GM12878 (cell line): ENCODE measurements at regions not wholly inside any gene's neighbourhood (a gene's known extent, or its start where the extent isn't known, plus 50 kb on each side); places are given as distances from the start of the nearest gene placed in this dataset.

ENCODE experiments used
- ATAC-seq: fragments of 200-7000 bp; cut with Tn5 transposase; 3 replicates; pipeline ENCODE4 v1.9.1; 2020; ENCODE audit warnings: mild to moderate bottlenecking, moderate library complexity
- BruUV-seq: library from RNA; stranded (reverse); fragments of 400-500 nt; replicated peaks from 2 replicates; lab custom pipeline; 2021; lab: Mats Ljungman, UMichigan
- CTCF ChIA-PET: fragments of 300-600 bp; sonication (Branson Sonifier 250); formaldehyde crosslinking; extraction: SDS; loops from one replicate; lab custom pipeline; 2021; ENCODE audit warnings: inconsistent platforms; lab: Yijun Ruan, JAX
- POLR2A ChIA-PET: fragments of 350-600 bp; formaldehyde crosslinking; extraction: SDS; loops from one replicate; lab custom pipeline; 2021; ENCODE audit warnings: inconsistent platforms; lab: Charles Lee
- RAD21 ChIA-PET: fragments of 300-600 bp; sonication (Branson Sonifier 250); formaldehyde crosslinking; loops from one replicate; lab custom pipeline; 2023; ENCODE audit warnings: antibody characterized with exemption; ENCODE audit not compliant: unreplicated experiment; lab: Charles Lee
- SMC1A ChIA-PET: fragments of 300-600 bp; sonication (Branson Sonifier 250); formaldehyde crosslinking; loops from one replicate; lab custom pipeline; 2023; ENCODE audit not compliant: unreplicated experiment, uncharacterized antibody; lab: Charles Lee
- DNase-seq: peaks from one replicate; pipeline ENCODE4 v3.0.0-alpha.2; 2011; ENCODE audit warnings: low read depth, low spot score
- FAIRE-seq: peaks from 3 replicates; lab custom pipeline; 2011; peaks lifted over from hg19 to GRCh38; lab: Jason Lieb, UNC
- H2AFZ ChIP-seq: 2 replicates; pipeline ENCODE4 v1.6.0; 2011; ENCODE audit warnings: low read depth, low read length, control low read depth; ENCODE audit not compliant: control insufficient read depth
- H3K27ac ChIP-seq: 2 replicates; pipeline ENCODE4 v1.5.1; 2011; ENCODE audit warnings: control low read depth; ENCODE audit not compliant: control insufficient read depth, insufficient read depth
- H3K27me3 ChIP-seq, 2 experiments: replicated peaks in 1 of 2; 2 replicates each; pipeline versions ENCODE4 v1.6.0 to v1.6.1; 2011; ENCODE audit warnings: low read length in 1 of 2; ENCODE audit not compliant: control insufficient read depth in 2 of 2, insufficient read depth in 2 of 2
- H3K36me3 ChIP-seq, 2 experiments: 2 replicates each; pipeline ENCODE4 v1.5.1; 2011; ENCODE audit warnings: low read length in 1 of 2; ENCODE audit not compliant: control insufficient read depth in 2 of 2, insufficient read depth in 2 of 2
- H3K4me1 ChIP-seq: 2 replicates; pipeline ENCODE4 v1.6.1; 2011; ENCODE audit warnings: mild to moderate bottlenecking, low read length, moderate library complexity, mixed read lengths; ENCODE audit not compliant: control insufficient read depth, insufficient read depth
- H3K4me2 ChIP-seq: 2 replicates; pipeline ENCODE4 v1.6.0; 2011; ENCODE audit warnings: control low read depth; ENCODE audit not compliant: control insufficient read depth, insufficient read depth
- H3K4me3 ChIP-seq: fragments of 200-600 bp; sonication (generic); 2 replicates; pipeline ENCODE4 v1.5.1; 2016
- H3K79me2 ChIP-seq: 2 replicates; pipeline ENCODE4 v1.6.0; 2011; ENCODE audit warnings: low read length; ENCODE audit not compliant: control insufficient read depth, insufficient read depth
- H3K9ac ChIP-seq: 2 replicates; pipeline ENCODE4 v1.8.0; 2011; ENCODE audit warnings: low read length, control low read depth, mixed read lengths; ENCODE audit not compliant: control insufficient read depth, insufficient read depth
- H3K9me3 ChIP-seq: replicated peaks from 3 replicates; pipeline ENCODE4 v1.5.1; 2011; ENCODE audit warnings: mild to moderate bottlenecking, low read length; ENCODE audit not compliant: control insufficient read depth, insufficient read depth
- H4K20me1 ChIP-seq: 2 replicates; pipeline ENCODE4 v1.6.0; 2011; ENCODE audit not compliant: control insufficient read depth, insufficient read depth
- ASH2L ChIP-seq: fragments of 300-600, 200-600 bp; sonication (generic); IDR thresholded peaks from 2 replicates; pipeline ENCODE4 v1.6.1; 2017; ENCODE audit warnings: low read depth, mild to moderate bottlenecking, borderline replicate concordance
- BMI1 ChIP-seq: fragments of 450-650 bp; IDR thresholded peaks from 2 replicates; pipeline ENCODE4 v1.6.1; 2016; ENCODE audit warnings: mild to moderate bottlenecking, moderate library complexity, borderline replicate concordance
- CHD1 ChIP-seq: IDR thresholded peaks from 2 replicates; pipeline ENCODE4 v1.6.1; 2012; ENCODE audit warnings: low read depth, low read length, improper control_type of control experiment
- EED ChIP-seq: sonication (generic); IDR thresholded peaks from 2 replicates; pipeline ENCODE4 v1.6.1; 2016; ENCODE audit warnings: antibody characterized with exemption, low read depth
- EP300 ChIP-seq, 2 experiments: fragments of 150-350 bp in 1 of 2; IDR thresholded peaks; 2 replicates each; pipeline ENCODE4 v1.6.1; 2011 to 2012; ENCODE audit warnings: low read depth in 2 of 2, low read length in 2 of 2, borderline replicate concordance in 1 of 2, improper control_type of control experiment in 1 of 2, inconsistent platforms in 1 of 2; ENCODE audit not compliant: control insufficient read depth in 1 of 2
- LARP7 ChIP-seq: fragments of 450-650 bp; IDR thresholded peaks from 2 replicates; pipeline ENCODE4 v1.6.1; 2017; ENCODE audit warnings: mild to moderate bottlenecking
- MYC ChIP-seq: IDR thresholded peaks from 2 replicates; pipeline ENCODE4 v1.6.1; 2011; ENCODE audit warnings: mild to moderate bottlenecking, low read length, moderate library complexity, inconsistent platforms; ENCODE audit not compliant: insufficient read depth, insufficient replicate concordance, insufficient read length, severe bottlenecking
- NFYA ChIP-seq: IDR thresholded peaks from 2 replicates; pipeline ENCODE4 v1.6.1; 2011; ENCODE audit warnings: low read depth, mild to moderate bottlenecking, low read length, improper control_type of control experiment, borderline replicate concordance
- NKRF ChIP-seq: fragments of 450-650 bp; conservative IDR thresholded peaks from 2 replicates; pipeline ENCODE4 v1.6.1; 2017; ENCODE audit warnings: mild to moderate bottlenecking, moderate library complexity
- PRDM15 ChIP-seq: fragments of 450-650 bp; formaldehyde crosslinking; IDR thresholded peaks from 2 replicates; pipeline ENCODE4 v1.4.0; 2020; ENCODE audit warnings: mild to moderate bottlenecking, moderate library complexity
- SKIL ChIP-seq: fragments of 450-650 bp; IDR thresholded peaks from 2 replicates; pipeline ENCODE4 v1.6.1; 2017; ENCODE audit warnings: mild to moderate bottlenecking, low read depth, inconsistent platforms; ENCODE audit not compliant: poor library complexity, severe bottlenecking
- ZNF217 ChIP-seq: fragments of 450-650 bp; IDR thresholded peaks from 2 replicates; pipeline ENCODE4 v1.6.1; 2017; ENCODE audit warnings: antibody characterized with exemption, mild to moderate bottlenecking
- WGBS: methylation state at CpG from one replicate; pipeline ENCODE4 v1.1.6; 2016; ENCODE audit warnings: low lambda C conversion rate; ENCODE audit not compliant: insufficient replicate concordance, insufficient coverage; ENCODE audit errors: missing lambda C conversion rate; 5-methylcytosine and 5-hydroxymethylcytosine counted together
- in situ Hi-C: fragments of 300-500 bp; cut with MboI; formaldehyde crosslinking; loops from 9 replicates; pipeline ENCODE4 v1.14.3; 2018; ENCODE audit warnings: mixed read lengths
- intact Hi-C: fragments of 100-400 bp; cut with micrococcal nuclease; formaldehyde crosslinking; loops from one replicate; pipeline ENCODE4 v1.14.2; 2022; ENCODE audit not compliant: unreplicated experiment
- TF ChIP-seq, protein P1 (sequence below): IDR thresholded peaks from 2 replicates; pipeline ENCODE4 v1.6.1; 2011; ENCODE audit warnings: mild to moderate bottlenecking, low read depth, low read length, moderate library complexity; ENCODE audit not compliant: insufficient replicate concordance

GRCh38 chr11:45503311-45503710 is 162.1 kb downstream of the CHST1 start:
- no peak overlapping the region for H3K4me2 ChIP-seq
- ChIA-PET CTCF (interaction anchor here (1.3 kb wide), 1 partner anchor 268 kb away, joined by 3 read pairs; no protein-coding TSS in a partner anchor), RAD21 (no interaction called here)

More at GRCh38 chr11:45503311-45503710, 162.1 kb downstream of the CHST1 start:
- no peak for FAIRE-seq
- no peak overlapping the region for H3K27ac ChIP-seq
- no peak overlapping the region for H3K4me3 ChIP-seq
- H3K79me2 ChIP-seq = no peaks in the 10 kb centered on the region
- H3K9me3 ChIP-seq = no peaks in the 10 kb centered on the region; the same call in 2 of the 3 replicates
- WGBS = 22% methylated on average over 4 of the region's 4 CpGs
- H3K36me3 ChIP-seq = no peaks in the 10 kb centered on the region
- no peak for DNase-seq
- ChIA-PET POLR2A (no interaction called here), SMC1A (no interaction called here)
- no peaks in the 10 kb centered on the region; a peak in 1 of 4 replicates for H3K27me3 ChIP-seq
- H3K4me1 ChIP-seq = no peaks in the 10 kb centered on the region
- no peaks in the 10 kb centered on the region for H4K20me1 ChIP-seq
- H3K9ac ChIP-seq = no peak overlapping the region
- no peak overlapping the region for H2AFZ ChIP-seq
- TF ChIP-seq ASH2L = no peak
- TF ChIP-seq EP300 (IDR thresholded peaks at IDR 0.05; ENCODE audit: borderline replicate concordance in 1 of 2, control insufficient read depth in 1 of 2, low read depth in 2 of 2, low read length in 2 of 2) = no peak
- no peak for TF ChIP-seq PRDM15 (CRISPR knock-in tag)
- no peak for TF ChIP-seq MYC
- no peak for TF ChIP-seq CHD1
- TF ChIP-seq ZNF217 = no peak
- no peak for TF ChIP-seq BMI1
- no peak for TF ChIP-seq NFYA
- TF ChIP-seq, protein P1, sequence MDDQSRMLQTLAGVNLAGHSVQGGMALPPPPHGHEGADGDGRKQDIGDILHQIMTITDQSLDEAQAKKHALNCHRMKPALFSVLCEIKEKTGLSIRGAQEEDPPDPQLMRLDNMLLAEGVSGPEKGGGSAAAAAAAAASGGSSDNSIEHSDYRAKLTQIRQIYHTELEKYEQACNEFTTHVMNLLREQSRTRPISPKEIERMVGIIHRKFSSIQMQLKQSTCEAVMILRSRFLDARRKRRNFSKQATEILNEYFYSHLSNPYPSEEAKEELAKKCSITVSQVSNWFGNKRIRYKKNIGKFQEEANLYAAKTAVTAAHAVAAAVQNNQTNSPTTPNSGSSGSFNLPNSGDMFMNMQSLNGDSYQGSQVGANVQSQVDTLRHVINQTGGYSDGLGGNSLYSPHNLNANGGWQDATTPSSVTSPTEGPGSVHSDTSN = no peak
- TF ChIP-seq LARP7 = no peak
- no peak for TF ChIP-seq EED
- TF ChIP-seq NKRF = no peak
- TF ChIP-seq SKIL = no peak
- ATAC-seq = no peak
- in situ Hi-C loops (no loop called here), intact Hi-C loops (no loop called here)
- BruUV-seq = no TSS peak
